H1 (cell line): ENCODE measurements at regions not wholly inside any gene's neighbourhood (a gene's known extent, or its start where the extent isn't known, plus 50 kb on each side); places are given as distances from the start of the nearest gene placed in this dataset.

Experiments
- CTCF ChIA-PET: fragments of 300-600 bp; sonication (Branson Sonifier 250); formaldehyde crosslinking; loops from one replicate; lab custom pipeline; 2021; ENCODE audit not compliant: partially characterized antibody; lab: Charles Lee
- POLR2A ChIA-PET: fragments of 300-600 bp; sonication (Branson Sonifier 250); formaldehyde crosslinking; loops from one replicate; lab custom pipeline; 2021; ENCODE audit warnings: inconsistent platforms; ENCODE audit not compliant: partially characterized antibody; lab: Charles Lee
- DNase-seq, 2 experiments: peaks; one replicate each; pipeline versions ENCODE4 v3.0.0 to v3.0.0-alpha.2; 2010 to 2022; ENCODE audit warnings: low spot score in 2 of 2, low read depth in 1 of 2, mixed read lengths in 1 of 2
- FAIRE-seq: peaks from 2 replicates; lab custom pipeline; 2011; peaks lifted over from hg19 to GRCh38; lab: Jason Lieb, UNC
- H2AFZ ChIP-seq: 2 replicates; pipeline ENCODE4 v1.8.1; 2012; ENCODE audit warnings: low read length, inconsistent platforms
- H2AK5ac ChIP-seq: 2 replicates; pipeline ENCODE4 v1.6.1; 2013; ENCODE audit warnings: low read depth, low read length
- H2BK120ac ChIP-seq: replicated peaks from 2 replicates; pipeline ENCODE3; 2013; ENCODE audit warnings: low read depth, low read length, inconsistent platforms
- H2BK12ac ChIP-seq: 2 replicates; pipeline ENCODE4 v1.6.1; 2013; ENCODE audit warnings: low read depth, low read length
- H2BK15ac ChIP-seq: 2 replicates; pipeline ENCODE4 v1.6.1; 2013; ENCODE audit warnings: low read length
- H2BK20ac ChIP-seq: 2 replicates; pipeline ENCODE4 v1.6.1; 2013; ENCODE audit warnings: low read length
- H2BK5ac ChIP-seq: 2 replicates; pipeline ENCODE4 v1.6.1; 2013; ENCODE audit warnings: low read depth, low read length
- H3K14ac ChIP-seq: 2 replicates; pipeline ENCODE4 v1.6.1; 2013; ENCODE audit warnings: inconsistent platforms; ENCODE audit not compliant: insufficient read length
- H3K18ac ChIP-seq: 2 replicates; pipeline ENCODE4 v1.6.1; 2013; ENCODE audit warnings: low read length; ENCODE audit errors: extremely low read depth
- H3K23ac ChIP-seq: 2 replicates; pipeline ENCODE4 v1.6.1; 2013; ENCODE audit warnings: inconsistent platforms; ENCODE audit not compliant: insufficient read length
- H3K23me2 ChIP-seq: 2 replicates; pipeline ENCODE4 v1.6.1; 2013; ENCODE audit warnings: low read depth, low read length
- H3K27ac ChIP-seq: 2 replicates; pipeline ENCODE4 v1.6.1; 2011; ENCODE audit warnings: low read depth, low read length, inconsistent platforms
- H3K27me3 ChIP-seq, 4 experiments: replicated peaks in 1 of 4; 1 replicate in 1 of 4; 2 replicates in 3 of 4; pipeline versions ENCODE4 v1.6.1 to v1.8.1; 2011 to 2013; ENCODE audit warnings: low read length in 3 of 4, mild to moderate bottlenecking in 3 of 4, inconsistent platforms in 2 of 4, mixed read lengths in 2 of 4, moderate library complexity in 1 of 4; ENCODE audit not compliant: control insufficient read depth in 3 of 4, insufficient read depth in 3 of 4; ENCODE audit errors: extremely low read depth in 1 of 4
- H3K36me3 ChIP-seq, 4 experiments: 2 replicates each; pipeline versions ENCODE4 v1.6.1 to v1.8.1; 2011 to 2013; ENCODE audit warnings: mild to moderate bottlenecking in 4 of 4, low read length in 3 of 4, moderate library complexity in 2 of 4, control low read depth in 1 of 4, inconsistent platforms in 1 of 4; ENCODE audit not compliant: insufficient read depth in 4 of 4, control insufficient read depth in 2 of 4
- H3K4ac ChIP-seq: replicated peaks from 2 replicates; pipeline ENCODE3; 2013; ENCODE audit warnings: low read length, low read depth, mixed read lengths, inconsistent platforms; ENCODE audit not compliant: insufficient read length
- H3K4me1 ChIP-seq, 4 experiments: replicated peaks in 1 of 4; 1 replicate in 1 of 4; 2 replicates in 3 of 4; pipeline versions ENCODE4 v1.6.1 to v1.8.1; 2011 to 2013; ENCODE audit warnings: low read length in 3 of 4, inconsistent platforms in 2 of 4, mixed read lengths in 1 of 4; ENCODE audit not compliant: insufficient read depth in 4 of 4, control insufficient read depth in 3 of 4
- H3K4me2 ChIP-seq, 2 experiments: 2 replicates each; pipeline versions ENCODE4 v1.6.1 to v1.8.1; 2011 to 2013; ENCODE audit warnings: low read depth in 2 of 2, low read length in 2 of 2, control low read depth in 1 of 2, inconsistent platforms in 1 of 2, mild to moderate bottlenecking in 1 of 2; ENCODE audit not compliant: insufficient read depth in 1 of 2
- H3K4me3 ChIP-seq, 4 experiments: fragments of 200-600, 300-600 bp in 1 of 4; sonication (generic), shearing (Covaris generic), sonication (Bioruptor Twin) in 1 of 4; 2 replicates each; pipeline versions ENCODE4 v1.5.1 to v1.8.1; 2011 to 2016; ENCODE audit warnings: low read length in 4 of 4, low read depth in 3 of 4, control low read depth in 2 of 4, inconsistent platforms in 2 of 4, mild to moderate bottlenecking in 2 of 4, mixed read lengths in 1 of 4, moderate library complexity in 1 of 4; ENCODE audit not compliant: insufficient read depth in 2 of 4; ENCODE audit errors: extremely low read depth in 1 of 4
- H3K56ac ChIP-seq: replicated peaks from 2 replicates; pipeline ENCODE3; 2013; ENCODE audit warnings: low read depth, mild to moderate bottlenecking, mixed read lengths, low read length, inconsistent platforms; ENCODE audit not compliant: insufficient read length
- H3K79me1 ChIP-seq: 2 replicates; pipeline ENCODE4 v1.6.1; 2013; ENCODE audit warnings: low read depth, low read length, control low read depth
- H3K79me2 ChIP-seq, 2 experiments: 2 replicates each; pipeline versions ENCODE4 v1.6.1 to v1.8.1; 2012 to 2013; ENCODE audit warnings: low read length in 2 of 2, mild to moderate bottlenecking in 2 of 2, inconsistent platforms in 1 of 2; ENCODE audit not compliant: insufficient read depth in 2 of 2, control insufficient read depth in 1 of 2
- H3K9ac ChIP-seq, 4 experiments: replicated peaks in 1 of 4; 1 replicate in 1 of 4; 2 replicates in 3 of 4; pipeline versions ENCODE4 v1.6.1 to v1.8.1; 2011 to 2013; ENCODE audit warnings: low read depth in 3 of 4, low read length in 3 of 4, control low read depth in 2 of 4, mild to moderate bottlenecking in 2 of 4, moderate library complexity in 2 of 4, inconsistent platforms in 1 of 4; ENCODE audit errors: extremely low read depth in 1 of 4
- H3K9me3 ChIP-seq, 2 experiments: 2 replicates each; pipeline versions ENCODE4 v1.6.1 to v1.8.1; 2012 to 2013; ENCODE audit warnings: mild to moderate bottlenecking in 2 of 2, moderate library complexity in 2 of 2, control low read depth in 1 of 2, inconsistent platforms in 1 of 2, low read depth in 1 of 2, low read length in 1 of 2, mixed read lengths in 1 of 2; ENCODE audit not compliant: insufficient read depth in 2 of 2
- H4K20me1 ChIP-seq, 2 experiments: replicated peaks in 1 of 2; 2 replicates each; pipeline versions ENCODE3 to v1.8.1; 2011 to 2013; ENCODE audit warnings: inconsistent platforms in 2 of 2, low read length in 2 of 2, mild to moderate bottlenecking in 1 of 2; ENCODE audit not compliant: insufficient read depth in 2 of 2, control insufficient read depth in 1 of 2
- H4K5ac ChIP-seq: 2 replicates; pipeline ENCODE4 v1.6.1; 2013; ENCODE audit warnings: low read length, low read depth, mixed read lengths, inconsistent platforms; ENCODE audit not compliant: insufficient read length
- H4K8ac ChIP-seq: 2 replicates; pipeline ENCODE4 v1.8.0; 2013; ENCODE audit warnings: mild to moderate bottlenecking, moderate library complexity, low read length, inconsistent platforms; ENCODE audit not compliant: insufficient read depth; ENCODE audit errors: extremely low read depth
- H4K91ac ChIP-seq: replicated peaks from 2 replicates; pipeline ENCODE3; 2013; ENCODE audit warnings: low read length, mixed read lengths, inconsistent platforms; ENCODE audit not compliant: insufficient read length
- ASH2L ChIP-seq: fragments of 200-600, 300-600 bp; sonication (generic); IDR thresholded peaks from one replicate; pipeline ENCODE4 v1.7.1; 2017; ENCODE audit warnings: low read length
- CBX8 ChIP-seq: fragments of 300-800, 300-1000 bp; sonication (generic); IDR thresholded peaks from 2 replicates; pipeline ENCODE4 v1.7.1; 2016; ENCODE audit warnings: low read depth, low read length, borderline replicate concordance
- CHD1 ChIP-seq: IDR thresholded peaks from 2 replicates; pipeline ENCODE4 v1.6.1; 2012; ENCODE audit warnings: low read depth, low read length, improper control_type of control experiment
- CHD2 ChIP-seq: IDR thresholded peaks from 2 replicates; pipeline ENCODE4 v1.6.1; 2012; ENCODE audit warnings: low read length, improper control_type of control experiment
- CTCF ChIP-seq, 3 experiments: IDR thresholded peaks; 1 replicate in 2 of 3; 2 replicates in 1 of 3; pipeline versions ENCODE4 v1.5.1 to v1.6.1; 2011; ENCODE audit warnings: low read length in 3 of 3, mild to moderate bottlenecking in 3 of 3, inconsistent platforms in 2 of 3, low read depth in 1 of 3, moderate library complexity in 1 of 3; ENCODE audit not compliant: insufficient read depth in 1 of 3; ENCODE audit errors: control extremely low read depth in 1 of 3
- EZH2 ChIP-seq: fragments of 200-600 bp; sonication (generic); IDR thresholded peaks from 2 replicates; pipeline ENCODE4 v1.7.1; 2012; ENCODE audit warnings: low read depth, mild to moderate bottlenecking, moderate library complexity, low read length, inconsistent platforms; ENCODE audit not compliant: severe bottlenecking
- HDAC6 ChIP-seq: IDR thresholded peaks from one replicate; pipeline ENCODE4 v1.7.1; 2012; ENCODE audit warnings: low read depth, mild to moderate bottlenecking, inconsistent platforms, low read length, moderate library complexity
- MAFK ChIP-seq: IDR thresholded peaks from 2 replicates; pipeline ENCODE4 v1.6.1; 2012; ENCODE audit warnings: low read depth, mild to moderate bottlenecking, improper control_type of control experiment, low read length
- NRF1 ChIP-seq: IDR thresholded peaks from 2 replicates; pipeline ENCODE4 v1.6.1; 2011; ENCODE audit warnings: mild to moderate bottlenecking, low read depth, low read length, improper control_type of control experiment
- RBBP5 ChIP-seq: IDR thresholded peaks from 2 replicates; pipeline ENCODE4 v1.7.1; 2012; ENCODE audit warnings: low read depth, mild to moderate bottlenecking, inconsistent platforms, low read length, moderate library complexity, borderline replicate concordance
- SIN3A ChIP-seq, 2 experiments: IDR thresholded peaks in 1 of 2; conservative IDR thresholded peaks in 1 of 2; 2 replicates each; pipeline ENCODE4 v1.6.1; 2011 to 2012; ENCODE audit warnings: low read length in 2 of 2, improper control_type of control experiment in 1 of 2, low read depth in 1 of 2, mild to moderate bottlenecking in 1 of 2
- SP4 ChIP-seq: IDR thresholded peaks from 2 replicates; pipeline ENCODE4 v1.6.1; 2012; ENCODE audit warnings: low read length, inconsistent platforms
- SUZ12 ChIP-seq: fragments of 200-600 bp; sonication (generic); IDR thresholded peaks from 2 replicates; pipeline ENCODE4 v1.6.1; 2012; ENCODE audit warnings: mild to moderate bottlenecking, inconsistent platforms, low read length, moderate library complexity, mixed read lengths
- WGBS, 2 experiments: shearing (Covaris generic) in 1 of 2; methylation state at CpG; one replicate each; pipeline versions ENCODE4 v1.1.6 to v1.1.7; 2013 to 2015; ENCODE audit warnings: low lambda C conversion rate in 2 of 2, mixed read lengths in 2 of 2, inconsistent platforms in 1 of 2, low coverage in 1 of 2, missing lambda C conversion rate in 1 of 2; ENCODE audit not compliant: insufficient replicate concordance in 2 of 2, insufficient coverage in 1 of 2, insufficient read length in 1 of 2; ENCODE audit errors: extremely low coverage in 1 of 2, missing lambda C conversion rate in 1 of 2; 5-methylcytosine and 5-hydroxymethylcytosine counted together

GRCh38 chr14:43157661-43158060 lies 1349.4 kb downstream of the FSCB start:
- Histone ChIP-seq H3K4me1 (no peaks in the 10 kb centered on the region), H3K4me2 (no peak overlapping the region), H2AFZ (no peak overlapping the region), H2AK5ac (no peak overlapping the region), H2BK20ac (no peak overlapping the region), H3K9me3 (no peaks in the 10 kb centered on the region), H3K56ac (no peak overlapping the region), H4K8ac (no peak overlapping the region), H3K14ac (no peak overlapping the region), H3K18ac (no peak overlapping the region), H2BK5ac (no peak overlapping the region), H3K36me3 (no peaks in the 10 kb centered on the region), H3K9ac (no peak overlapping the region), H4K20me1 (no peaks in the 10 kb centered on the region), H3K79me1 (no peaks in the 10 kb centered on the region), H2BK120ac (no peak overlapping the region), H3K79me2 (no peaks in the 10 kb centered on the region), H2BK15ac (no peak overlapping the region), H2BK12ac (no peak overlapping the region), H3K27ac (no peak overlapping the region), H3K27me3 (no peaks in the 10 kb centered on the region), H4K91ac (no peak overlapping the region), H4K5ac (no peak overlapping the region), H3K4me3 (no peak overlapping the region), H3K4ac (no peak overlapping the region), H3K23ac (no peak overlapping the region), H3K23me2 (no peaks in the 10 kb centered on the region; the same call in 1 of the 2 replicates)
- FAIRE-seq (no peak), DNase-seq (no peak)
- ChIA-PET POLR2A (no interaction called here), CTCF (no interaction called here)
- WGBS, 2 experiments, result 95% methylated on average over 2 of the region's 2 CpGs; no CpG with 5 or more reads in 1 of the 2 experiments
- no peak for TF ChIP-seq CHD2
- no peak for TF ChIP-seq SIN3A (conservative IDR thresholded peaks at IDR 0.05 in 1 of 2, IDR thresholded peaks at IDR 0.05 in 1 of 2; ENCODE audit: low read depth in 1 of 2, low read length in 2 of 2)
- TF ChIP-seq CTCF (IDR thresholded peaks at IDR 0.05; ENCODE audit: control extremely low read depth in 1 of 3, insufficient read depth in 1 of 3, low read depth in 1 of 3, low read length in 3 of 3), result no peak
- TF ChIP-seq HDAC6, result no peak
- no peak for TF ChIP-seq MAFK
- TF ChIP-seq SP4, result no peak
- no peak for TF ChIP-seq CBX8
- TF ChIP-seq CHD1, result no peak
- no peak for TF ChIP-seq RBBP5
- no peak for TF ChIP-seq SUZ12
- no peak for TF ChIP-seq ASH2L
- TF ChIP-seq EZH2, result no peak
- TF ChIP-seq NRF1, result no peak
